Fibroblast of lung (primary cell): ENCODE measurements at regions not wholly inside any gene's neighbourhood (a gene's known extent, or its start where the extent isn't known, plus 50 kb on each side); places are given as distances from the start of the nearest gene placed in this dataset.

Source experiments
- DNase-seq, 2 donors: peaks; one replicate each; pipeline versions ENCODE4 v3.0.0 to v3.0.0-alpha.2; 2010; ENCODE audit warnings: low read depth in 2 of 2
- H2AFZ ChIP-seq: 2 replicates; pipeline ENCODE4 v1.5.1; 2012; ENCODE audit warnings: low read length, control low read depth, inconsistent platforms
- H3K27ac ChIP-seq: 2 replicates; pipeline ENCODE4 v1.5.1; 2011; ENCODE audit warnings: low read length, control low read depth; ENCODE audit not compliant: insufficient read depth
- H3K27me3 ChIP-seq: 2 replicates; pipeline ENCODE4 v1.5.1; 2011; ENCODE audit warnings: mild to moderate bottlenecking, low read length; ENCODE audit not compliant: control insufficient read depth, insufficient read depth
- H3K36me3 ChIP-seq: 2 replicates; pipeline ENCODE4 v1.5.1; 2011; ENCODE audit warnings: low read length; ENCODE audit not compliant: control insufficient read depth, insufficient read depth
- H3K4me1 ChIP-seq: 2 replicates; pipeline ENCODE4 v1.5.1; 2011; ENCODE audit warnings: low read length; ENCODE audit not compliant: control insufficient read depth, insufficient read depth; ENCODE audit errors: extremely low read depth
- H3K4me2 ChIP-seq: 2 replicates; pipeline ENCODE4 v1.5.1; 2011; ENCODE audit warnings: low read length, control low read depth; ENCODE audit not compliant: insufficient read depth; ENCODE audit errors: extremely low read depth
- H3K4me3 ChIP-seq, 4 experiments: fragments of 200-600 bp in 1 of 4; sonication (generic) in 1 of 4; replicated peaks in 1 of 4; 2 replicates each; pipeline ENCODE4 v1.5.1; 2011 to 2016; ENCODE audit warnings: low read length in 4 of 4, low read depth in 3 of 4, mild to moderate bottlenecking in 3 of 4, control low read depth in 2 of 4, inconsistent platforms in 1 of 4, mixed read lengths in 1 of 4; ENCODE audit not compliant: insufficient read depth in 1 of 4; ENCODE audit errors: control extremely low read depth in 1 of 4
- H3K79me2 ChIP-seq: 2 replicates; pipeline ENCODE4 v1.5.1; 2012; ENCODE audit warnings: mild to moderate bottlenecking, low read length, inconsistent platforms; ENCODE audit not compliant: control insufficient read depth, insufficient read depth
- H3K9ac ChIP-seq: 2 replicates; pipeline ENCODE4 v1.5.1; 2011; ENCODE audit warnings: mild to moderate bottlenecking, low read length, control low read depth; ENCODE audit not compliant: insufficient read depth
- H3K9me3 ChIP-seq: 2 replicates; pipeline ENCODE4 v1.5.1; 2012; ENCODE audit warnings: low read depth, low read length; ENCODE audit not compliant: control insufficient read depth, insufficient read depth
- H4K20me1 ChIP-seq: 2 replicates; pipeline ENCODE4 v1.5.1; 2011; ENCODE audit warnings: low read length; ENCODE audit not compliant: control insufficient read depth, insufficient read depth; ENCODE audit errors: extremely low read depth
- EZH2 ChIP-seq: IDR thresholded peaks from 2 replicates; pipeline ENCODE4 v1.5.1; 2012; ENCODE audit warnings: low read length, control low read depth, mild to moderate bottlenecking; ENCODE audit errors: missing control alignments
- TF ChIP-seq, protein P1 (sequence below), 2 donors: IDR thresholded peaks in 1 of 2; conservative IDR thresholded peaks in 1 of 2; 1 replicate in 1 of 2; 2 replicates in 1 of 2; pipeline ENCODE4 v1.5.1; 2011 to 2012; ENCODE audit warnings: low read length in 2 of 2, control low read depth in 1 of 2, inconsistent platforms in 1 of 2, low read depth in 1 of 2, mild to moderate bottlenecking in 1 of 2

- Histone ChIP-seq H3K79me2 (no peaks in the 10 kb centered on the region), H3K4me1 (no peaks in the 10 kb centered on the region), H3K9ac (no peak overlapping the region), H3K9me3 (no peaks in the 10 kb centered on the region), H2AFZ (no peak overlapping the region), H3K36me3 (no peaks in the 10 kb centered on the region), H3K27me3 (no peaks in the 10 kb centered on the region), H4K20me1 (no peaks in the 10 kb centered on the region), H3K4me2 (no peak overlapping the region), H3K4me3 (no peak overlapping the region), H3K27ac (no peak overlapping the region)
- no peak for DNase-seq
- no peak for TF ChIP-seq EZH2
Observed at GRCh38 chrX:40485102-40485826, 95.5 kb upstream of the ATP6AP2 start.

DNA sequence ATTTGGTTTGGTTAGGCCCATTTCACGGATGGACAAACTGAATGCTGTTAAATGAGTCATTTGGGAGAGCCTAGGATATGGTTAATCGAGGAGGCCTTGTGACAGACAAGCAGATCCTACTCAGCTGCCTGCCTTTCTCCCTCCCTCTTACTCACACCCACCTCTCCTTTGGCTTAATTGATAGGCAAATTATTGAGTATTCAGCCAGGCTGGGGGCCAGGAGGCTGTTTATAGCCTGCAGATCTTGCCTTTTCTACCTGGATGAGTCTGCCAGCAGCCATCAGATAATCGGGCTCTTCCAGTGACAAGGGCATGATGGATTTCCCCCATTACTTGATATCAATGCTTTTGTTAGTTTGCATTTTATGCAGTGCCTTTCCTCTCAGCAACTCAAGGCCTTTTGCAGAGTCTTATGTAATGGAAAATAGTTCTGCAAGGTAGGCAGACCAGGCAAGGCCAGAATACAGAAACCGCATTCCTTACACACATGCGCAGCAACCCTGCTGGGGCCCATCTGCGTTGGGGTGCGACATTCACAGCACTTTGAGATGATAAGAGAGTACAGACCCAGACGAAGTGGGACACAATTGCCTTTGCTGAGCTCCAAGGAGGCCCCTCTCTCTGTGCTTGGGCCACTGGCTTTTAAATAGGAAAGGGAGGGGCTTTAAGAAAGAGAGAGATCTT is 96.2 kb upstream of the ATP6AP2 start:
- no peak overlapping the region for H2AFZ ChIP-seq
- no peak for TF ChIP-seq EZH2
- H3K4me2 ChIP-seq: no peak overlapping the region
- no peaks in the 10 kb centered on the region for H4K20me1 ChIP-seq
- H3K4me1 ChIP-seq: no peaks in the 10 kb centered on the region
- H3K27ac ChIP-seq: no peak overlapping the region
- H3K4me3 ChIP-seq: no peak overlapping the region
- H3K36me3 ChIP-seq: no peaks in the 10 kb centered on the region
- DNase-seq: no peak
- H3K9ac ChIP-seq: no peak overlapping the region
- no peaks in the 10 kb centered on the region for H3K9me3 ChIP-seq
- H3K79me2 ChIP-seq: no peaks in the 10 kb centered on the region
- no peaks in the 10 kb centered on the region for H3K27me3 ChIP-seq

DNA sequence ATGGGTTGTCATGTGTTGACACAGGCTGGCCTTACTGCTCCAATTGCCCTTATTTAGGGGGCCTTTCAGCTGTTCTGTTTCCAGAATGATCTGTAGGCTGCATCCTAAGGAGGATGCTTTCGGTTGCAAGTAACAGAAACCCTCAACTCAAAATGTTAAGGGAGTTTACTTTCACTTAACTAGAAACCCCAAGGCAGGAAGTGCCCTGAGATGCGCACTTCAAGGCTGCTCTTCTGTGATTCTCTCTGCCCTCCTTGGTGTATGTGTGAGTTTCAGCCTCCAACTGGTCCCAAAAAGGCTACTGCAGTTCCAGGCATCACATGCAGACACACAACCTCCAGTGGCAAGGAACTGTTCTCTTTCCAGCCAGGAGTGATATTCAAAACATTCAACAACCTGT is 97.3 kb upstream of the ATP6AP2 start:
- no peak overlapping the region for H3K27ac ChIP-seq
- H3K9me3 ChIP-seq: no peaks in the 10 kb centered on the region
- no peak overlapping the region for H2AFZ ChIP-seq
- no peak overlapping the region for H3K4me3 ChIP-seq
- H4K20me1 ChIP-seq: no peaks in the 10 kb centered on the region
- no peak for DNase-seq
- H3K4me1 ChIP-seq: no peaks in the 10 kb centered on the region
- TF ChIP-seq, protein P1, sequence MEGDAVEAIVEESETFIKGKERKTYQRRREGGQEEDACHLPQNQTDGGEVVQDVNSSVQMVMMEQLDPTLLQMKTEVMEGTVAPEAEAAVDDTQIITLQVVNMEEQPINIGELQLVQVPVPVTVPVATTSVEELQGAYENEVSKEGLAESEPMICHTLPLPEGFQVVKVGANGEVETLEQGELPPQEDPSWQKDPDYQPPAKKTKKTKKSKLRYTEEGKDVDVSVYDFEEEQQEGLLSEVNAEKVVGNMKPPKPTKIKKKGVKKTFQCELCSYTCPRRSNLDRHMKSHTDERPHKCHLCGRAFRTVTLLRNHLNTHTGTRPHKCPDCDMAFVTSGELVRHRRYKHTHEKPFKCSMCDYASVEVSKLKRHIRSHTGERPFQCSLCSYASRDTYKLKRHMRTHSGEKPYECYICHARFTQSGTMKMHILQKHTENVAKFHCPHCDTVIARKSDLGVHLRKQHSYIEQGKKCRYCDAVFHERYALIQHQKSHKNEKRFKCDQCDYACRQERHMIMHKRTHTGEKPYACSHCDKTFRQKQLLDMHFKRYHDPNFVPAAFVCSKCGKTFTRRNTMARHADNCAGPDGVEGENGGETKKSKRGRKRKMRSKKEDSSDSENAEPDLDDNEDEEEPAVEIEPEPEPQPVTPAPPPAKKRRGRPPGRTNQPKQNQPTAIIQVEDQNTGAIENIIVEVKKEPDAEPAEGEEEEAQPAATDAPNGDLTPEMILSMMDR (conservative IDR thresholded peaks at IDR 0.05 in 1 of 2, IDR thresholded peaks at IDR 0.05 in 1 of 2; ENCODE audit: low read depth in 1 of 2, low read length in 2 of 2): no peak
- TF ChIP-seq EZH2: no peak
- no peaks in the 10 kb centered on the region for H3K79me2 ChIP-seq
- no peak overlapping the region for H3K4me2 ChIP-seq
- no peaks in the 10 kb centered on the region for H3K36me3 ChIP-seq
- H3K27me3 ChIP-seq: no peaks in the 10 kb centered on the region
- H3K9ac ChIP-seq: no peak overlapping the region

- TF ChIP-seq EZH2: no peak
- TF ChIP-seq, protein P1 (conservative IDR thresholded peaks at IDR 0.05 in 1 of 2, IDR thresholded peaks at IDR 0.05 in 1 of 2; ENCODE audit: low read depth in 1 of 2, low read length in 2 of 2): no peak
- Histone ChIP-seq H3K4me1 (no peaks in the 10 kb centered on the region), H3K79me2 (no peaks in the 10 kb centered on the region), H3K27ac (no peak overlapping the region), H3K27me3 (peaks cover 4% of the 10 kb centered on the region), H3K9me3 (no peaks in the 10 kb centered on the region), H4K20me1 (no peaks in the 10 kb centered on the region), H3K4me3 (no peak overlapping the region), H3K9ac (no peak overlapping the region), H2AFZ (no peak overlapping the region), H3K4me2 (no peak overlapping the region), H3K36me3 (no peaks in the 10 kb centered on the region)
- no peak for DNase-seq
Observed at GRCh38 chrX:40479777-40480318, 100.9 kb upstream of the ATP6AP2 start.
